ENCODE measurements at regions not wholly inside any gene's neighbourhood (a gene's known extent, or its start where the extent isn't known, plus 50 kb on each side); places are given as distances from the start of the nearest gene placed in this dataset.

DNA sequence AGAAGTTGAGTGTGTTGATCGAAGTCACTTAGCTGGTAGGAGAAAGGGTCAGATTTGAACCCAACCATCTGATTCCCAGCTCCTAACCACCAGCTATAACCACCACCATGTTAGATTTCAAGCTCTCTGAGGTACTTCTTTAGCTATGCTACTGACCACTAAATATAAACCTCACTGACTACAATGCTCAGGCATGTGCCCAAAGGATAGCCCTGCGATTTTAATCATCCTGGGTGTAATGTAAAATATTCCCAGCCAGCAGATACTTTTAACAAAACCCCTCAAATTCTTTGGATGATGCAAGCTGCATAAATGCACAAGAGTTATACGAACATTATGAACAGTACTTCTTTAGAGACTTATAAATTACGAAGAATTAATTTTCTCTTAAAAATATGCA lies 115.2 kb upstream of the TSC22D2 start (continued):
- TF ChIP-seq CTBP2 (IDR thresholded peaks at IDR 0.05; ENCODE audit: borderline replicate concordance, insufficient read depth, insufficient read length, low read length) = no peak
- no peak for TF ChIP-seq CHD2 (IDR thresholded peaks at IDR 0.05; ENCODE audit: low read length)
- no peak for TF ChIP-seq SP1 (IDR thresholded peaks at IDR 0.05; ENCODE audit: low read depth, low read length)
- TF ChIP-seq SUZ12 (IDR thresholded peaks at IDR 0.05; ENCODE audit: low read length) = no peak
- no peak for TF ChIP-seq NANOG (IDR thresholded peaks at IDR 0.05; ENCODE audit: insufficient read depth, low read depth, low read length, poor library complexity, severe bottlenecking)
